ENCODE measurements at regions not wholly inside any gene's neighbourhood (a gene's known extent, or its start where the extent isn't known, plus 50 kb on each side); places are given as distances from the start of the nearest gene placed in this dataset.

DNA sequence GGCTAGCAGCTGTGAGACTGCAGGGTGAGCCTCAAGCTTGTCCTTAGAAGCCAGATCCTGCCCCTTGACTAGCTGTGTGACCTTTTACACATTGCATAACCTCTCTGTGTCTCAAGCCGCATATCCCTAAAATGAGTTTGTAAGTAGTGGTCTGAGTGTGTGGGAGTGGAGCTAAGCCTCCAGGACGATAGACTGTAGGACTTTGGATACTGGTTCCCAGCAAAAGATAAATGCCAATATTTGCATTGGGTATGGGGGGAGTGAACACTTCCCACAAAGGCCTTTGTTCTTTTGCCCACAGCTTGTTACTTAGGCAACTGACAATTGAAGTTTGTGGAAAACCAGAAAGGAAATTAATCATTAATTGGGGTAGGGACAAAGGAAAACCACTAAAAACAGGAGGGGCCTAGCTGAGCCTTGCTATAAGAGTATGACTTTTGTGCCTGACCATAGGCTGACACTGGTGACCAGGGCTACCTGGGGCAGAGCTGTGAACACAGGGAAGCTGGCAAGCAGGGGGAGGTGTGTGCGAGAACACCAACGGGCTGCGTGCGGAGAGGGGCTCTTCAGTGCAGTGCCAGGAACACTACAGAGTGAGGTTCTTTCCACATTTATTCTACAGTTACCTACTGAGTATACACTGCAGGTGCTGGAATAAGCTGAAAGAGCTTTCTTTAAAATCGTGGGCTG lies 102.4 kb upstream of the ETV3 start:
- H3K4me1 ChIP-seq (ENCODE audit: control insufficient read depth, insufficient read depth, low read length) = peaks cover 42% of the 10 kb centered on the region
- no peaks in the 10 kb centered on the region for H3K27me3 ChIP-seq (ENCODE audit: control insufficient read depth, insufficient read depth, low read length)
- peak overlapping the region; percentile 3; the same call in 1 of the 2 replicates for H3K27ac ChIP-seq (ENCODE audit: low read depth, low read length)
- no peaks in the 10 kb centered on the region for H3K36me3 ChIP-seq (ENCODE audit: control insufficient read depth, insufficient read depth, low read length)
- no peak overlapping the region for H3K4me3 ChIP-seq (ENCODE audit: low read depth, low read length)
- H3K9ac ChIP-seq (ENCODE audit: low read length) = no peak overlapping the region
- H3K9me3 ChIP-seq (ENCODE audit: control insufficient read depth, insufficient read depth, low read depth, low read length) = no peaks in the 10 kb centered on the region

DNA sequence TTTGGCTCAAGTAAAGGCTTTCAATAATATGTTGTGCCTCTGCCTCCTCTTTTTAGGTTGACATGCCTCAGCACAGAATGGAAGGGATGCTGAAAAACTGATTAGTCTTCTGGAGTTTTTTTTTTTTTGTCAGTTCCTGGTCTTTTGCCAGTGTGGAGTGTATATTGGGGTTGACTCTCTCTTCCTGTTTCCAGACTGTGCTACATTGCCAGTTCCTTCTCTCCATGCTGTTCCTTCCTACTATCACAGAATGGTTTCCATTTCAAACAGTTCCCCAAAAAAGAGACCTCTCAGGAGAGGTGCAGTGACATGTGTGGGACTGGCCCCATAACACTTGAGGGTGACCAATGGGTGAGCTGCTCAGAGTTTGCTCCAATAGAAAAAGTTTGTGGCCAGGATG lies 101.7 kb upstream of the ETV3 start:
- Histone ChIP-seq H3K9me3 (ENCODE audit: control insufficient read depth, insufficient read depth, low read depth, low read length) (no peaks in the 10 kb centered on the region), H3K9ac (ENCODE audit: low read length) (no peak overlapping the region), H3K4me1 (ENCODE audit: control insufficient read depth, insufficient read depth, low read length) (peaks cover 47% of the 10 kb centered on the region), H3K27ac (ENCODE audit: low read depth, low read length) (no peak overlapping the region), H3K27me3 (ENCODE audit: control insufficient read depth, insufficient read depth, low read length) (no peaks in the 10 kb centered on the region), H3K4me3 (ENCODE audit: low read depth, low read length) (no peak overlapping the region), H3K36me3 (ENCODE audit: control insufficient read depth, insufficient read depth, low read length) (no peaks in the 10 kb centered on the region)

DNA sequence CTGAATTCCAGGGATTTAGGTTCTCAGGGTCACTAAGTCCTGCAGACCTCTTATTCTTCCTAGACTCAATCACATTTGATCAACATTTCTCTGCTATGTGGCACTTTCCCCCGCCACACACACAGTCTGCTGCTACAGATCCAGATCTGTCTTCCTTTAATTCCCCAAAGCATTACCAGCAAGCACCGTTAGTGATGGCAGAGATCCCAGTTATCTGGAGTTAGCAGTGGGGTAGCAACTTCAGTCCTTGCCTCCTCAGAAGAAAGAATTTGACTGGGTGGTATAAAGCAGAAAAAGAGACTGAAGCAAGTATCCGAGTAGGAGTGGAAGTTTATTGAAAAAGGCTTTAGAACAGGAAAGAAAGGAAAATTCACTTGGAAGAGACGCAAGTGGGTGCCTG lies 100.4 kb upstream of the ETV3 start:
- no peaks in the 10 kb centered on the region for H3K27me3 ChIP-seq (ENCODE audit: control insufficient read depth, insufficient read depth, low read length)
- no peak overlapping the region for H3K27ac ChIP-seq (ENCODE audit: low read depth, low read length)
- H3K4me3 ChIP-seq (ENCODE audit: low read depth, low read length) = no peak overlapping the region
- H3K4me1 ChIP-seq (ENCODE audit: control insufficient read depth, insufficient read depth, low read length) = peaks cover 48% of the 10 kb centered on the region
- no peaks in the 10 kb centered on the region for H3K9me3 ChIP-seq (ENCODE audit: control insufficient read depth, insufficient read depth, low read depth, low read length)
- H3K36me3 ChIP-seq (ENCODE audit: control insufficient read depth, insufficient read depth, low read length) = no peaks in the 10 kb centered on the region
- no peak overlapping the region for H3K9ac ChIP-seq (ENCODE audit: low read length)

DNA sequence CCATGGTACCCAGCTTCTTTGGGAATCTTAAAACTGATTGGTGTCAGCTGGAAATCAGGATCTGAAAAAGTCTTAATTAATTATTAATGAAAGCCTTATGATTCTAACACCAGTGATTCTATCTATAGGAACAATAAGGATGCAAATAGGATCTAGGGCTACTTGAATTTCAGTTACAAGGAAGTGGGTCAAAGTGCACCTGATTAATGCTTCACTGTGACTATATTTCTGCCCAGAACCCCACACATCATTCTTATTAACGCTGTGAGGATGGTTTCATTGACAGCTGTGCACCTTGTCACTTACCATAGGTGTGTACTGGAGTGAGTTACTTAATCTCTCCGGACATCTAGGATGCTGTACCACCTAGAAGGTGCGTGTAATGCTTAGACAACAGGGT lies 99.8 kb upstream of the ETV3 start:
- Histone ChIP-seq H3K27ac (ENCODE audit: low read depth, low read length) (no peak overlapping the region), H3K27me3 (ENCODE audit: control insufficient read depth, insufficient read depth, low read length) (no peaks in the 10 kb centered on the region), H3K9ac (ENCODE audit: low read length) (no peak overlapping the region), H3K4me3 (ENCODE audit: low read depth, low read length) (no peak overlapping the region), H3K9me3 (ENCODE audit: control insufficient read depth, insufficient read depth, low read depth, low read length) (no peaks in the 10 kb centered on the region), H3K36me3 (ENCODE audit: control insufficient read depth, insufficient read depth, low read length) (no peaks in the 10 kb centered on the region), H3K4me1 (ENCODE audit: control insufficient read depth, insufficient read depth, low read length) (peaks cover 48% of the 10 kb centered on the region)

DNA sequence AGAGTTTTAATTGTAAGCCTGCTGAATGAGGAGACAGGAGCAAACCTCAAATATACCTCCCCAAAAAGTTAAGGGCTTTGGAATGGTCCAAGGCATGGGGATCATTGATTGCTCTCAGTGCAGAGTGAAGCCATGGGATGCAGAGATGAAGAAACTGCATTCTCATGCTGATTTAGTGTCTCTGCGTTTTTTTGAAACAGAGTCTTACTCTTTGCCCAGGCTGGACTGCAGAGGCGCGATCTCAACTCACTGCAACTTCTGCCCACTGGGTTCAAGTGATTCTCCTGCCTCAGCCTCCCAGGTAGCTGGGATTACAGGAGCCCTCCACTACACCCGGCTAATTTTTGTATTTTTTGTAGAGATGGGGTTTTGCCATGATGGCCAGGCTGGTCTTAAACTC lies 99.3 kb upstream of the ETV3 start:
- H3K9ac ChIP-seq (ENCODE audit: low read length) = no peak overlapping the region
- H3K27ac ChIP-seq (ENCODE audit: low read depth, low read length) = no peak overlapping the region
- no peaks in the 10 kb centered on the region for H3K36me3 ChIP-seq (ENCODE audit: control insufficient read depth, insufficient read depth, low read length)
- H3K27me3 ChIP-seq (ENCODE audit: control insufficient read depth, insufficient read depth, low read length) = no peaks in the 10 kb centered on the region
- H3K4me3 ChIP-seq (ENCODE audit: low read depth, low read length) = no peak overlapping the region
- peaks cover 48% of the 10 kb centered on the region for H3K4me1 ChIP-seq (ENCODE audit: control insufficient read depth, insufficient read depth, low read length)
- no peaks in the 10 kb centered on the region for H3K9me3 ChIP-seq (ENCODE audit: control insufficient read depth, insufficient read depth, low read depth, low read length)

DNA sequence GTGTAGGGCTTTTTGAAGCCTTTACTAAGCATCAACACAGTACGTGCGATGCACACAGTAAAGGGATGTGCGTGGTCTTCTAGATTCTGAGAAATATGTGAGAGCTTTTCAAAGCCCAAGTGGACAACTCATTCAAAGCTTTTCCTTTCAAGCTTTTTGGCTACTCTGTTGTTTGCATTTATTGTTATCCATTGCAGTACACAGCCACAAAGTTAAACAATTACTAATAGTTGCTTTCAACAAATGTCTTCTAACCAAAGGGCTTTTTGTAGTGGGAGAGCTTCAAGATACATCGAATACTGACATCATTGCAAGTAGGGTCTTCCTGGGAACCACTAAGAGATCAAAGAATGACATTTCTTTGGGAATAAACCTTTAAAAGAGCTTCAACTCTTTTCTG lies 97.9 kb upstream of the ETV3 start:
- Histone ChIP-seq H3K4me3 (ENCODE audit: low read depth, low read length) (no peak overlapping the region), H3K27ac (ENCODE audit: low read depth, low read length) (no peak overlapping the region; the same call in 1 of the 2 replicates), H3K9me3 (ENCODE audit: control insufficient read depth, insufficient read depth, low read depth, low read length) (no peaks in the 10 kb centered on the region), H3K9ac (ENCODE audit: low read length) (no peak overlapping the region), H3K36me3 (ENCODE audit: control insufficient read depth, insufficient read depth, low read length) (no peaks in the 10 kb centered on the region), H3K4me1 (ENCODE audit: control insufficient read depth, insufficient read depth, low read length) (peaks cover 43% of the 10 kb centered on the region), H3K27me3 (ENCODE audit: control insufficient read depth, insufficient read depth, low read length) (no peaks in the 10 kb centered on the region)

DNA sequence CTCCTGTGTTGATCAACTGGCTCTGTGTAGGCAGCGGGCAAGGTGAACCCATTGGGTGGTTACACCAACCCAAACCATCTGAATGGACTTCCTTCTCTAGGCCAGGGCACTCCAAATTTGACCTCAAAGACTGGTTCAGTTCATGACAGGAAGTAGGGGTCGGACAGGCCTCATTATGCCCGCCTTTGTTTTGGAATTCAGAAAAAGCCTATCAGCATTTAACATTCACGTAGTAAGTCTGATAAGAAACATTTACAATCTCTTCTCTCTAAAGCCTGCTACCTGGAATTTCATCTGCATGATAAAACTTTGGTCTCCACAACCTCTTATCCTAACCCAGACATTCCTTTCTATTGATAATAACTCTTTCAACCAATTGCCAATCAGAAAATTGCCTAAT lies 97.1 kb upstream of the ETV3 start:
- H3K4me1 ChIP-seq (ENCODE audit: control insufficient read depth, insufficient read depth, low read length) = peaks cover 42% of the 10 kb centered on the region
- H3K9ac ChIP-seq (ENCODE audit: low read length) = peak overlapping the region; percentile 57
- no peak overlapping the region for H3K4me3 ChIP-seq (ENCODE audit: low read depth, low read length)
- H3K27me3 ChIP-seq (ENCODE audit: control insufficient read depth, insufficient read depth, low read length) = no peaks in the 10 kb centered on the region; the same call in 1 of the 2 replicates
- no peaks in the 10 kb centered on the region for H3K9me3 ChIP-seq (ENCODE audit: control insufficient read depth, insufficient read depth, low read depth, low read length)
- peak overlapping the region; percentile 63; the same call in 1 of the 2 replicates for H3K27ac ChIP-seq (ENCODE audit: low read depth, low read length)
- H3K36me3 ChIP-seq (ENCODE audit: control insufficient read depth, insufficient read depth, low read length) = no peaks in the 10 kb centered on the region

DNA sequence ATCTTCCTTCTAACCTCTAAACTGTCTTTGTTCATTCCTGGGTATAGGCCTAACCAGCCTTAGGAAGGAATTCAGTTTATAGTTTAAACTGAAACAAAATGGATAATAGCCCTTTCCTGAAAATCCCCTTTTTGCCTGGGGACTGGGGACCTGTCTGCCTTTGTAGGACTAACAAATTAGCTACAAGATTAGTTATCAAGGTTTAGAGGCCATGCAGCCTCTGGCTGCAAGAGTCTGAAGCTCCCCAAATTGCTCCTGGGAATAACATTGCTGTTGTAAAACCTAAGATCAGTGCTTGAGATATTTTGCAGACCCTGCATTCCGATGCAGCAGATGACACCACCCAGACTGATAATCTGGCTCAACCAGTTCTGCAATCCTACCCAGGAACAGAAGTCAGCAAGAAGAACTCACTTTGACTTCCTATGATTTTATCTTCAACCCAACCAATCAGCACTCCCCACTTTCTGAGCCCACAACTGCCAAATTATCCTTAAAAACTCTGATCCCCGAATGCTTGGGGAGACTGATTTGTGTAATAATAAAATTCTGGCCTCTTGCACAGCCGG lies 96.6 kb upstream of the ETV3 start:
- Histone ChIP-seq H3K9ac (ENCODE audit: low read length) (peak overlapping the region; percentile 57), H3K9me3 (ENCODE audit: control insufficient read depth, insufficient read depth, low read depth, low read length) (no peaks in the 10 kb centered on the region), H3K36me3 (ENCODE audit: control insufficient read depth, insufficient read depth, low read length) (no peaks in the 10 kb centered on the region), H3K27ac (ENCODE audit: low read depth, low read length) (peak overlapping the region; percentile 63; the same call in 1 of the 2 replicates), H3K4me1 (ENCODE audit: control insufficient read depth, insufficient read depth, low read length) (peaks cover 38% of the 10 kb centered on the region), H3K4me3 (ENCODE audit: low read depth, low read length) (no peak overlapping the region), H3K27me3 (ENCODE audit: control insufficient read depth, insufficient read depth, low read length) (no peaks in the 10 kb centered on the region; the same call in 1 of the 2 replicates)

DNA sequence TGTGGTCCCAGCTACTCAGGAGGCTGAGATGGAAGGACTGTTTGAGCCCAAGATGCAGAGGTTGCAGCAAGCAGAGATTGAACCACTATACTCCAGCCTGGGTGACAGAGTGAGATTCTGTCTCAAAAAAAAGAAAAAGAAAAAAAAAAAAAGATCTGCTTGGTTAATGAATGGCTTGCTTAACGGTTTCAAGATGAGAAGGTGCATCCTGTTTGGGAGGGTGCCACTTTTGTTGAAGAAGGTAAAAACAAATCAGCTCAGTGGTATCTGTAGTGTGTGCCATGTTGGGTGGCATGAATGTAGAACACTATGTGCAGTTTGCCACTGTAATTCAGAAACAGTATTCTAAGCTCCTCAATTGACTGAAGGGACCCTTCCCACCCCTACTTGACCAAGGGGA lies 94.9 kb upstream of the ETV3 start:
- H3K27ac ChIP-seq (ENCODE audit: low read depth, low read length) = no peak overlapping the region
- H3K9ac ChIP-seq (ENCODE audit: low read length) = no peak overlapping the region
- H3K36me3 ChIP-seq (ENCODE audit: control insufficient read depth, insufficient read depth, low read length) = no peaks in the 10 kb centered on the region
- H3K4me1 ChIP-seq (ENCODE audit: control insufficient read depth, insufficient read depth, low read length) = peaks cover 22% of the 10 kb centered on the region
- H3K27me3 ChIP-seq (ENCODE audit: control insufficient read depth, insufficient read depth, low read length) = peaks cover 5% of the 10 kb centered on the region; the same call in 1 of the 2 replicates
- no peaks in the 10 kb centered on the region for H3K9me3 ChIP-seq (ENCODE audit: control insufficient read depth, insufficient read depth, low read depth, low read length)
- H3K4me3 ChIP-seq (ENCODE audit: low read depth, low read length) = no peak overlapping the region

DNA sequence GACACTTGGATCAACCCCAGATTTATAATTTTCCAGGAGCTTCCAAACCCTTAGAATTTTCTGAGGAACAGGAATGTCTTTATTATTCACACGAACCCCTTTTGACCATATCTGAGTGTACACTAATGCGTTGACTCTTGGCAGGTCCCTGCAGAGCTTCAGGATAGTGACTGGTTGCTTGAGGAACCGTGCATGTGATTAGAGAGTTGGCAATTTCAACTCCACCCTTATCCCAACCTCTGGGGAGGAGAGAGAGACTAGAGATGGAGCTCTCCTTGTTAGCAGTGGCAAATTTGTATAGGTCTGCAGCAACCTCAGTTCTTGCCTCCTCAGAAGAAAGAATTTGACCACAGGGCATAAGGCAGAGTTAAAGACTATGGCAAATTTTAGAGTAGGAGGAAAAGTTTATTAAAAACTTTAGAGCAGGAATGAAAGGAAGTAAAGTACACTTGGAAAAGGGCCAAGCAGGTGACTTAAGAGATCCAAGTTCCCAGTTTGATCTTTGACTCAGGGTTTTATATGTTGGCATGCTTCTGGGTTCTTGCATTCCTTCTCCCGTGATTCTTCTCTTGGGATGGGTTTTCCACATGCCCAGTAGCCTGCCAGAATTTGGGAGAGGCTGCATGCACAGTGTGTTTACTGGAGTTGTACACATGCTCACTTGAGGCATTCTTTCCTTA lies 93.8 kb upstream of the ETV3 start:
- Histone ChIP-seq H3K36me3 (ENCODE audit: control insufficient read depth, insufficient read depth, low read length) (no peaks in the 10 kb centered on the region), H3K27me3 (ENCODE audit: control insufficient read depth, insufficient read depth, low read length) (peaks cover 5% of the 10 kb centered on the region; the same call in 1 of the 2 replicates), H3K9me3 (ENCODE audit: control insufficient read depth, insufficient read depth, low read depth, low read length) (no peaks in the 10 kb centered on the region), H3K4me1 (ENCODE audit: control insufficient read depth, insufficient read depth, low read length) (peaks cover 17% of the 10 kb centered on the region), H3K27ac (ENCODE audit: low read depth, low read length) (no peak overlapping the region), H3K4me3 (ENCODE audit: low read depth, low read length) (no peak overlapping the region), H3K9ac (ENCODE audit: low read length) (no peak overlapping the region)

DNA sequence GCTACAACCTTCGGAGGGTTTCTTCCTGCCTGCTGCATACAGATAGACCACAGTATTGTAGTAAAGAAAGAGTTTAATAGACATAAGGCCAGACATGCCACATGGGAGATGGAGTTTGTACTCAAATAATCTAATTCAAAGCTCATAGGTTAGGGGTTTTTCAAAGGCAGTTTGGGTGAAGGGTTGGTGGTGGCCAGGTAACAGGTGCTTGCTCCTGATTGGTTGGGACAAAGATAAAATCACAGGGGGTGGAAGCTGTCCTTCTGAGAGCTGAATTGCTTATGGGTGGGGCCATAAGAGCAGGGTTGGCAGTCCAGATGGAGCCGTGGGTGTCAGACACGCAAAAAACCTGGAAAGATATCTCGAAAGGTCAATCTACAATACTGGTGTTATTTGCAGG lies 92.3 kb upstream of the ETV3 start:
- no peak overlapping the region for H3K27ac ChIP-seq (ENCODE audit: low read depth, low read length)
- no peaks in the 10 kb centered on the region for H3K36me3 ChIP-seq (ENCODE audit: control insufficient read depth, insufficient read depth, low read length)
- H3K9ac ChIP-seq (ENCODE audit: low read length) = no peak overlapping the region
- peaks cover 5% of the 10 kb centered on the region; the same call in 1 of the 2 replicates for H3K27me3 ChIP-seq (ENCODE audit: control insufficient read depth, insufficient read depth, low read length)
- peaks cover 7% of the 10 kb centered on the region for H3K9me3 ChIP-seq (ENCODE audit: control insufficient read depth, insufficient read depth, low read depth, low read length)
- H3K4me1 ChIP-seq (ENCODE audit: control insufficient read depth, insufficient read depth, low read length) = peaks cover 12% of the 10 kb centered on the region
- no peak overlapping the region for H3K4me3 ChIP-seq (ENCODE audit: low read depth, low read length)

All from HUES6 (cell line).